PFSK-1 (cell line): ENCODE measurements at regions not wholly inside any gene's neighbourhood (a gene's known extent, or its start where the extent isn't known, plus 50 kb on each side); places are given as distances from the start of the nearest gene placed in this dataset.

ENCODE experiments used
- FOXP2 ChIP-seq: optimal IDR thresholded peaks from 2 replicates; pipeline ENCODE3; 2011; ENCODE audit warnings: borderline replicate concordance, control low read depth, inconsistent platforms; ENCODE audit not compliant: insufficient read depth; ENCODE audit errors: extremely low read length, extremely low read depth
- POLR2AphosphoS5 ChIP-seq: IDR thresholded peaks from 2 replicates; pipeline ENCODE4 v1.6.1; 2012; ENCODE audit warnings: low read depth, mild to moderate bottlenecking, control low read depth, low read length, moderate library complexity
- REST ChIP-seq, 2 experiments: IDR thresholded peaks; 2 replicates each; pipeline versions ENCODE4 v1.6.1 to v1.8.0; 2011 to 2012; ENCODE audit warnings: low read depth in 2 of 2, low read length in 2 of 2, control low read depth in 1 of 2, inconsistent platforms in 1 of 2, mild to moderate bottlenecking in 1 of 2, moderate library complexity in 1 of 2; ENCODE audit not compliant: insufficient read depth in 1 of 2
- SIN3A ChIP-seq: IDR thresholded peaks from 2 replicates; pipeline ENCODE4 v1.6.1; 2012; ENCODE audit warnings: mild to moderate bottlenecking, low read length, moderate library complexity, borderline replicate concordance; ENCODE audit not compliant: insufficient read depth
- TAF1 ChIP-seq: IDR thresholded peaks from 2 replicates; pipeline ENCODE4 v1.6.1; 2012; ENCODE audit warnings: low read length, control low read depth, borderline replicate concordance; ENCODE audit not compliant: insufficient read depth

DNA sequence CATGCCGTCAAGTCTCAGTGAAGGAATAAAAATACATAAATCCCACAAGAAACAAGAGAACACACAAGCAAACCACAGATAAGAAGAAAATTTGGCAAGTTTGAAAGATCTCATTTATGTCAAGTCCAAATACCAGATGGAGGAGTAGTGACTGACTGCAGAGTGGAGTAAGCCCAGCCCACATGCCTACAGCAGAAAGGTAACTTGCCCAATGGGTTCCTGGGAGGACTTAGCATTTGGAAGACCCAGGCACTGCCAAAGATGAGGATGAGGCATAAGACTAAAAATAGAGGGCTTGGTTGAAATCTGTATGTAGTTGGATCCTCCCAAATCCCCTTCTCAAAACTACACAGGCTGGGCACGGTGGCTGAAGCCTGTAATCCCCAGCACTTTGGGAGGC, 70.8 kb downstream of the ZNF648 start:
- TF ChIP-seq FOXP2 = no peak
- TF ChIP-seq POLR2AphosphoS5 = no peak
- TF ChIP-seq SIN3A = no peak
- TF ChIP-seq TAF1 = no peak
- no peak for TF ChIP-seq REST (IDR thresholded peaks at IDR 0.05; ENCODE audit: insufficient read depth in 1 of 2, low read depth in 2 of 2, low read length in 2 of 2)

DNA sequence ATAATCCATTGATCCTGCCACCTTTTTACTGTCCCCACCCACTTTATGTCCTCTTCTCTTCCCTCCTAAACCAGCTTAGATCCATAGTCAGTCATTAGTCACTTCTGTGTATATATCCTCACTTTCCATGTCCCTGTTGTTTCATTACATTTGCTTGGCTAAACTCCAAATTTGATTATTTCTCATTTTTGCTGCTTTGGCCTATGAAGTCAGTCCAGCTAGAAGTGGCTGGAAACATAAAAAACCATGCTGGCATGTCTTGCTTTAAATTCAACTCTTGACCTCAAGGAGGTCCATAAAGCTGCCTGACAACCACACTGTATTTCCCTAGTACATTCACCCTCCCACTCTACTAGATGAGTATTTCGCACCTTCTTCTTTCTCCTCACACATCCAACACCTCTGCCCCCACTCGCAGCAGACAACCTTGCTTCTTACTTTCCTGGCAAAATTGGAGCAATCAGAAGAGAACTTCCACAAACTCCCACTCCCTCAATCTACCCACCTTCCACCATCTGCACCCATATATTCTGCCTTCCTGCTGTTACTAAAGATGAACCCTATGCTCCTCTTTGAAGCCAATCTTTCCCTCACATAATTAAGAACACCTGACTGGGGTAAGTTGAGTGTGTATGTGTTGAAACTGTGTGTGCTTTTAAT, 72.1 kb downstream of the ZNF648 start:
- TF ChIP-seq SIN3A (no peak), REST (IDR thresholded peaks at IDR 0.05; ENCODE audit: insufficient read depth in 1 of 2, low read depth in 2 of 2, low read length in 2 of 2) (no peak), FOXP2 (no peak)

DNA sequence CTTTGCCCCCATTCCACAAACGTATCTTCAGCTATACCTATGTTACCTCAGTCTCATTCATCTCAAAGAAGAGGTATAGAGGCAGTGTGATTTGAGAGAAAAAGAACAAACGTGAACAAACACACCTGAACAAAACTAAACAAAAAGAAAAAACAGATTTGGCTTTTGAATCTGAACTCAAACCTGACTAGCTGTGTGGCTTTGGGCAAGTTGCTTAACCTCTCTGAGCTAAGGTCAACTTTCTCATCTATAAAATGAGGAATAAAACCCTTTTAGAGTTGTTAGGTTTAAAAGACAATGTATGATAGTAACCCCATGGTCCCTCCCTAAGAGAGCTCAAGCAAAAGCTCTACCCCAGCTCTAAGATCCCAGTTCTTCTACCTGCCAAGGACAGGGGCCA, 73.5 kb downstream of the ZNF648 start:
- TF ChIP-seq FOXP2 = no peak
- TF ChIP-seq POLR2AphosphoS5 = no peak
- TF ChIP-seq SIN3A = no peak
- TF ChIP-seq REST (IDR thresholded peaks at IDR 0.05; ENCODE audit: insufficient read depth in 1 of 2, low read depth in 2 of 2, low read length in 2 of 2) = no peak
- no peak for TF ChIP-seq TAF1

- TF ChIP-seq REST (IDR thresholded peaks at IDR 0.05; ENCODE audit: insufficient read depth in 1 of 2, low read depth in 2 of 2, low read length in 2 of 2) = no peak
- TF ChIP-seq POLR2AphosphoS5 = no peak
- no peak for TF ChIP-seq FOXP2
- TF ChIP-seq TAF1 = no peak
- no peak for TF ChIP-seq SIN3A
Observed at GRCh38 chr1:181987334-181987895, 74.1 kb downstream of the ZNF648 start.
